CD14-positive monocyte (primary cell): ENCODE measurements at regions not wholly inside any gene's neighbourhood (a gene's known extent, or its start where the extent isn't known, plus 50 kb on each side); places are given as distances from the start of the nearest gene placed in this dataset.

ENCODE experiments used
- DNase-seq, 3 donors: peaks; one replicate each; pipeline ENCODE4 v3.0.0-alpha.2; 2011 to 2022
- H2AFZ ChIP-seq: 2 replicates; pipeline ENCODE4 v1.6.0; 2012; ENCODE audit warnings: mild to moderate bottlenecking, low read depth, low read length, inconsistent platforms; ENCODE audit not compliant: insufficient read depth, poor library complexity, severe bottlenecking
- H3K27ac ChIP-seq, 2 donors: 1 replicate in 1 of 2; 2 replicates in 1 of 2; pipeline ENCODE4 v1.5.1; 2012 to 2013; ENCODE audit warnings: low read length in 2 of 2, control low read depth in 1 of 2, inconsistent platforms in 1 of 2, low read depth in 1 of 2, mild to moderate bottlenecking in 1 of 2
- H3K27me3 ChIP-seq, 2 donors: one replicate each; pipeline versions ENCODE4 v1.6.0 to v1.6.1; 2011 to 2013; ENCODE audit warnings: low read length in 2 of 2; ENCODE audit not compliant: control insufficient read depth in 2 of 2, insufficient read depth in 2 of 2
- H3K36me3 ChIP-seq, 2 donors: replicated peaks in 1 of 2; 1 replicate in 1 of 2; 2 replicates in 1 of 2; pipeline versions ENCODE4 v1.5.1 to v1.6.1; 2012 to 2013; ENCODE audit warnings: low read length in 2 of 2, control low read depth in 1 of 2, inconsistent platforms in 1 of 2, mild to moderate bottlenecking in 1 of 2; ENCODE audit not compliant: insufficient read depth in 2 of 2, control insufficient read depth in 1 of 2
- H3K4me1 ChIP-seq, 2 donors: 1 replicate in 1 of 2; 2 replicates in 1 of 2; pipeline versions ENCODE4 v1.5.1 to v1.6.1; 2012 to 2013; ENCODE audit warnings: low read length in 2 of 2, control low read depth in 1 of 2, inconsistent platforms in 1 of 2, mild to moderate bottlenecking in 1 of 2, moderate library complexity in 1 of 2; ENCODE audit not compliant: insufficient read depth in 2 of 2, control insufficient read depth in 1 of 2
- H3K4me2 ChIP-seq: replicated peaks from 2 replicates; pipeline ENCODE3; 2012; ENCODE audit warnings: low read length, moderate library complexity, mild to moderate bottlenecking; ENCODE audit not compliant: poor library complexity, severe bottlenecking; ENCODE audit errors: extremely low read depth
- H3K4me3 ChIP-seq, 3 experiments: fragments of 200-600 bp in 1 of 3; sonication (generic) in 1 of 3; replicated peaks in 1 of 3; 1 replicate in 2 of 3; 2 replicates in 1 of 3; pipeline ENCODE4 v1.5.1; 2011 to 2013; ENCODE audit warnings: low read length in 3 of 3, mild to moderate bottlenecking in 3 of 3, control low read depth in 2 of 3, low read depth in 2 of 3, inconsistent platforms in 1 of 3, moderate library complexity in 1 of 3
- H3K79me2 ChIP-seq: 2 replicates; pipeline ENCODE4 v1.6.0; 2012; ENCODE audit warnings: mild to moderate bottlenecking, control low read depth, inconsistent platforms, low read length, moderate library complexity; ENCODE audit not compliant: insufficient read depth
- H3K9ac ChIP-seq: 2 replicates; pipeline ENCODE4 v1.6.0; 2017; ENCODE audit warnings: low read length, mild to moderate bottlenecking; ENCODE audit not compliant: insufficient read depth, poor library complexity, severe bottlenecking
- H3K9me3 ChIP-seq, 2 donors: replicated peaks in 1 of 2; 1 replicate in 1 of 2; 2 replicates in 1 of 2; pipeline versions ENCODE4 v1.5.1 to v1.6.1; 2012 to 2013; ENCODE audit warnings: low read length in 2 of 2, control low read depth in 1 of 2; ENCODE audit not compliant: control insufficient read depth in 1 of 2, insufficient read depth in 1 of 2
- H4K20me1 ChIP-seq: 2 replicates; pipeline ENCODE4 v1.6.0; 2012; ENCODE audit warnings: mild to moderate bottlenecking, low read length, control low read depth, moderate library complexity; ENCODE audit not compliant: insufficient read depth
- H3K27ac Mint-ChIP-seq, 7 donors: one replicate each; pipeline ENCODE4 v1.8.0; 2020; ENCODE audit warnings: mild to moderate bottlenecking in 7 of 7, mixed read lengths in 7 of 7, moderate library complexity in 6 of 7, inconsistent platforms in 2 of 7
- H3K27me3 Mint-ChIP-seq, 3 donors: one replicate each; pipeline ENCODE4 v1.8.0; 2021 to 2022; ENCODE audit warnings: low read depth in 3 of 3, mild to moderate bottlenecking in 3 of 3, mixed read lengths in 3 of 3, moderate library complexity in 3 of 3, inconsistent platforms in 1 of 3
- H3K36me3 Mint-ChIP-seq, 2 donors: one replicate each; pipeline ENCODE4 v1.8.0; 2020; ENCODE audit warnings: mixed read lengths in 2 of 2, inconsistent platforms in 1 of 2, mild to moderate bottlenecking in 1 of 2
- H3K4me1 Mint-ChIP-seq: one replicate; pipeline ENCODE4 v1.8.0; 2020; ENCODE audit warnings: mild to moderate bottlenecking, mixed read lengths
- H3K4me3 Mint-ChIP-seq, 2 donors: one replicate each; pipeline ENCODE4 v1.8.0; 2020; ENCODE audit warnings: mild to moderate bottlenecking in 2 of 2, mixed read lengths in 2 of 2, moderate library complexity in 1 of 2
- H3K9me3 Mint-ChIP-seq, 7 donors: one replicate each; pipeline ENCODE4 v1.8.0; 2020 to 2022; ENCODE audit warnings: mixed read lengths in 7 of 7, mild to moderate bottlenecking in 6 of 7, moderate library complexity in 6 of 7, inconsistent platforms in 2 of 7
- CTCF ChIP-seq: fragments of 200-600 bp; IDR thresholded peaks from one replicate; pipeline ENCODE4 v1.8.0; 2022; ENCODE audit warnings: antibody characterized with exemption, mild to moderate bottlenecking
- WGBS: methylation state at CpG from one replicate; pipeline ENCODE4 v1.1.5; 2013; ENCODE audit warnings: missing lambda C conversion rate; ENCODE audit not compliant: insufficient coverage; 5-methylcytosine and 5-hydroxymethylcytosine counted together
- intact Hi-C, 2 donors: fragments of 100-400 bp; cut with micrococcal nuclease; formaldehyde crosslinking; loops; one replicate each; pipeline versions ENCODE4 v1.15.0 to v1.15.1; 2023

- 86% methylated on average over 1 of the region's 1 CpG for WGBS
Measured at GRCh38 chr2:173716458-173717052, 248.6 kb downstream of the SP3 start.

GRCh38 chr2:173719471-173719870 is 245.7 kb downstream of the SP3 start:
- H3K27me3 Mint-ChIP-seq, result peaks cover 8 to 26% (median 11%) of the 10 kb centered on the region in 3 donors
- H3K36me3 ChIP-seq, result no peaks in the 10 kb centered on the region
- H3K27ac ChIP-seq, result no peak overlapping the region
- 100% methylated on average over 1 of the region's 3 CpGs for WGBS
- no peaks in the 10 kb centered on the region for H3K4me1 ChIP-seq
- no peak overlapping the region for H3K4me3 ChIP-seq
- no peaks in the 10 kb centered on the region for H3K9me3 ChIP-seq
- no peak overlapping the region for H3K27ac Mint-ChIP-seq
- intact Hi-C loops, result no loop called here
- DNase-seq, result no peak
- H3K9ac ChIP-seq, result no peak overlapping the region
- no peak overlapping the region for H2AFZ ChIP-seq
- no peak overlapping the region for H3K4me2 ChIP-seq
- no peak overlapping the region for H3K4me3 Mint-ChIP-seq
- peaks cover 0 to 2% (median 0%) of the 10 kb centered on the region in 7 donors for H3K9me3 Mint-ChIP-seq
- no peak for TF ChIP-seq CTCF
- H4K20me1 ChIP-seq, result no peaks in the 10 kb centered on the region
- no peaks in the 10 kb centered on the region for H3K36me3 Mint-ChIP-seq
- H3K79me2 ChIP-seq, result no peaks in the 10 kb centered on the region
- peaks cover 2 to 3% of the 10 kb centered on the region in 2 donors for H3K27me3 ChIP-seq
- H3K4me1 Mint-ChIP-seq, result no peaks in the 10 kb centered on the region

More at GRCh38 chr2:173716458-173717052, 248.6 kb downstream of the SP3 start:
- Histone ChIP-seq H3K4me3 (no peak overlapping the region), H2AFZ (no peak overlapping the region), H3K27ac (no peak overlapping the region), H3K9me3 (no peaks in the 10 kb centered on the region), H4K20me1 (no peaks in the 10 kb centered on the region), H3K4me1 (no peaks in the 10 kb centered on the region), H3K27me3 (peaks cover 2 to 3% of the 10 kb centered on the region in 2 donors), H3K79me2 (no peaks in the 10 kb centered on the region), H3K9ac (no peak overlapping the region), H3K36me3 (no peaks in the 10 kb centered on the region), H3K4me2 (no peak overlapping the region)
- no peaks in the 10 kb centered on the region for H3K4me1 Mint-ChIP-seq
- intact Hi-C loops, result no loop called here
- H3K36me3 Mint-ChIP-seq, result no peaks in the 10 kb centered on the region
- H3K9me3 Mint-ChIP-seq, result peaks cover 0 to 2% (median 0%) of the 10 kb centered on the region in 7 donors
- no peak for TF ChIP-seq CTCF
- no peak overlapping the region for H3K27ac Mint-ChIP-seq
- H3K27me3 Mint-ChIP-seq, result peaks cover 10 to 18% (median 11%) of the 10 kb centered on the region in 3 donors
- H3K4me3 Mint-ChIP-seq, result no peak overlapping the region
- DNase-seq, result no peak
